Astrocyte (in vitro differentiated cells and primary cell): ENCODE measurements at regions not wholly inside any gene's neighbourhood (a gene's known extent, or its start where the extent isn't known, plus 50 kb on each side); places are given as distances from the start of the nearest gene placed in this dataset.

Experiments
- DNase-seq: peaks from one replicate; pipeline ENCODE4 v3.0.0-alpha.2; 2010; ENCODE audit warnings: low read depth
- FAIRE-seq: peaks from 2 replicates; lab custom pipeline; 2011; peaks lifted over from hg19 to GRCh38; lab: Jason Lieb, UNC
- H2AFZ ChIP-seq: 2 replicates; pipeline ENCODE4 v1.6.0; 2012; ENCODE audit warnings: low read depth, low read length, inconsistent platforms
- H3K27ac ChIP-seq: 2 replicates; pipeline ENCODE4 v1.5.1; 2011; ENCODE audit warnings: low read depth, low read length, inconsistent platforms
- H3K27me3 ChIP-seq: 2 replicates; pipeline ENCODE4 v1.6.0; 2011; ENCODE audit warnings: low read length, inconsistent platforms; ENCODE audit not compliant: insufficient read depth
- H3K36me3 ChIP-seq: 2 replicates; pipeline ENCODE4 v1.5.1; 2011; ENCODE audit warnings: low read length, inconsistent platforms; ENCODE audit not compliant: insufficient read depth
- H3K4me1 ChIP-seq: 2 replicates; pipeline ENCODE4 v1.5.1; 2011; ENCODE audit warnings: low read length, inconsistent platforms; ENCODE audit not compliant: insufficient read depth
- H3K4me2 ChIP-seq: 2 replicates; pipeline ENCODE4 v1.6.0; 2012; ENCODE audit warnings: low read length, inconsistent platforms
- H3K4me3 ChIP-seq: 2 replicates; pipeline ENCODE4 v1.5.1; 2011; ENCODE audit warnings: low read depth, mild to moderate bottlenecking, low read length, inconsistent platforms; ENCODE audit not compliant: insufficient read depth
- H3K79me2 ChIP-seq: 2 replicates; pipeline ENCODE4 v1.6.0; 2012; ENCODE audit warnings: mild to moderate bottlenecking, low read length, inconsistent platforms; ENCODE audit not compliant: insufficient read depth
- H3K9ac ChIP-seq: 2 replicates; pipeline ENCODE4 v1.6.0; 2012; ENCODE audit warnings: mild to moderate bottlenecking, low read length, inconsistent platforms
- H3K9me3 ChIP-seq: 2 replicates; pipeline ENCODE4 v1.5.1; 2012; ENCODE audit warnings: low read depth, mild to moderate bottlenecking, low read length, inconsistent platforms; ENCODE audit not compliant: insufficient read depth
- H4K20me1 ChIP-seq: 2 replicates; pipeline ENCODE4 v1.6.0; 2012; ENCODE audit warnings: low read length, inconsistent platforms; ENCODE audit not compliant: insufficient read depth
- H3K27ac Mint-ChIP-seq: one replicate; pipeline ENCODE4 v1.8.0; 2021; ENCODE audit warnings: mild to moderate bottlenecking, mixed read lengths; ENCODE audit not compliant: unreplicated experiment
- H3K27me3 Mint-ChIP-seq: one replicate; pipeline ENCODE4 v1.8.0; 2021; ENCODE audit warnings: low read depth, mixed read lengths; ENCODE audit not compliant: unreplicated experiment
- H3K36me3 Mint-ChIP-seq: one replicate; pipeline ENCODE4 v1.8.0; 2021; ENCODE audit warnings: low read depth, mixed read lengths; ENCODE audit not compliant: unreplicated experiment
- H3K4me1 Mint-ChIP-seq: one replicate; pipeline ENCODE4 v1.8.0; 2021; ENCODE audit warnings: low read depth, mixed read lengths; ENCODE audit not compliant: unreplicated experiment
- H3K4me3 Mint-ChIP-seq: one replicate; pipeline ENCODE4 v1.8.0; 2021; ENCODE audit warnings: mild to moderate bottlenecking, moderate library complexity, mixed read lengths; ENCODE audit not compliant: unreplicated experiment
- H3K9me3 Mint-ChIP-seq: one replicate; pipeline ENCODE4 v1.8.0; 2021; ENCODE audit warnings: mild to moderate bottlenecking, mixed read lengths; ENCODE audit not compliant: unreplicated experiment
- CTCF ChIP-seq: IDR thresholded peaks from 2 replicates; pipeline ENCODE4 v1.5.1; 2011; ENCODE audit warnings: low read depth, mild to moderate bottlenecking, inconsistent platforms, low read length, moderate library complexity; ENCODE audit not compliant: insufficient read depth
- EZH2 ChIP-seq: IDR thresholded peaks from 2 replicates; pipeline ENCODE4 v1.6.1; 2012; ENCODE audit warnings: mild to moderate bottlenecking, low read length, inconsistent platforms; ENCODE audit not compliant: insufficient read depth

DNA sequence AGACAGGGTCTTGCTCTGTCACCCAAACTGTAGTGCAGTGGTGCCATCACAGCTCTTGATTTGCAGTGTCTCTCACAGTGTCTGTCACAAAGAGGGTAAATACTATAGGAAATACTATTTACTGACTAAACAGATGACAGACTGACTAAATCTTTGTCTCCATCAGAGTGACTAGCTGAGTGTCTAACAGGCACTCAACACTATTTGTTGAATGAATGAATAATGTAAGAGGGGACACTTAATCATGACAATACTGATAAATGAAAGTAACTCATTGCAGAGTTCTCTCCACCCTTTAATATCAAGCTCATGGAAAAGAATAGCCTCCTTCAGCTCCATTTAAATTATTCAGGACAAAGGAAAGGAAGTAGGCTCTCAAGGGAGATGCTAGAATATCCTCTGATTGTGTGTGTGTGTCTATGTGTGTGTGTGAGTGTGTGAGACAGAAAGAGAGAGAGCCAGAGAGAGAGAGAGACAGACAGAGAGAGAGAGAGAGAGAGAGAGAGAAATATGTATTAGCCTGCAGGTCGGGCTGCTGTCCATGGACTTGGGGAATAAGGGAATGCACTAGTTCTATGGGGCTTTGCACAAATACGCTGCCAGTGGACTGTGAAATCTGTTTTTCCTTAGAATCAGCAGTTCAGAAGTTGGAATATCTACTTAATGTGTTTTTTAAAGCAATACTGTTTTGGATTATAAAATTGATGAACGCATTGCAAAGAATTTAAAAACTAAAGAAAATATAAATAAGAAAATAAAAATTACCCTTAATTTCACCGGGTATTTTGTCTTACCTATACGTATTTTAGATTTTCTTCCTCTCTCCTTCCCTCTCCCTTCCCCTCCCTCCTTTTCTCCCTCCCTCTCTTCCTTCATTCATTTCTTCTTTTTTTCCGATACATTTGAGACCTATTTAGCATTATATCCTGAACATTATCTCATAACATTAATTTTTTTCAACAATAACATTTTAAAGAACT is 132.9 kb upstream of the LRIG1 start:
- Mint-ChIP-seq H3K36me3 (no peaks in the 10 kb centered on the region), H3K9me3 (no peaks in the 10 kb centered on the region), H3K4me1 (no peaks in the 10 kb centered on the region), H3K27ac (no peak overlapping the region), H3K4me3 (no peak overlapping the region), H3K27me3 (peaks cover 3% of the 10 kb centered on the region)
- Histone ChIP-seq H3K27ac (no peak overlapping the region), H3K36me3 (no peaks in the 10 kb centered on the region), H3K79me2 (no peaks in the 10 kb centered on the region), H2AFZ (no peak overlapping the region), H3K4me3 (no peak overlapping the region), H3K4me1 (no peaks in the 10 kb centered on the region), H3K9me3 (no peaks in the 10 kb centered on the region), H3K9ac (no peak overlapping the region), H3K4me2 (no peak overlapping the region), H4K20me1 (no peaks in the 10 kb centered on the region), H3K27me3 (no peaks in the 10 kb centered on the region)
- TF ChIP-seq EZH2 (no peak), CTCF (no peak)
- no peak for FAIRE-seq
- no peak for DNase-seq

- Histone ChIP-seq H3K9ac (no peak overlapping the region), H3K27me3 (no peaks in the 10 kb centered on the region), H3K4me1 (no peaks in the 10 kb centered on the region), H3K4me3 (no peak overlapping the region), H4K20me1 (no peaks in the 10 kb centered on the region), H3K36me3 (no peaks in the 10 kb centered on the region), H3K9me3 (no peaks in the 10 kb centered on the region), H3K4me2 (no peak overlapping the region), H3K79me2 (no peaks in the 10 kb centered on the region), H2AFZ (no peak overlapping the region), H3K27ac (no peak overlapping the region)
- H3K36me3 Mint-ChIP-seq: no peaks in the 10 kb centered on the region
- H3K4me3 Mint-ChIP-seq: no peak overlapping the region
- no peak for FAIRE-seq
- TF ChIP-seq EZH2: no peak
- TF ChIP-seq CTCF: no peak
- peaks cover 3% of the 10 kb centered on the region for H3K27me3 Mint-ChIP-seq
- no peak overlapping the region for H3K27ac Mint-ChIP-seq
- no peaks in the 10 kb centered on the region for H3K9me3 Mint-ChIP-seq
- peaks cover 7% of the 10 kb centered on the region for H3K4me1 Mint-ChIP-seq
- no peak for DNase-seq
Measured at GRCh38 chr3:66638717-66639116, 137.9 kb upstream of the LRIG1 start.
